Glomerular endothelial cell (primary cell): ENCODE measurements at regions not wholly inside any gene's neighbourhood (a gene's known extent, or its start where the extent isn't known, plus 50 kb on each side); places are given as distances from the start of the nearest gene placed in this dataset.
"Not testable (repeated sequence)": the region's sequence is repeated elsewhere in the genome, so short reads cannot be mapped to it uniquely, and the experiment has no call there.

Source experiments
- DNase-seq: peaks from one replicate; pipeline ENCODE4 v3.0.0-alpha.2; 2011; ENCODE audit warnings: low read depth, low spot score; ENCODE audit errors: extremely low read depth

- no peak for DNase-seq
Measured at GRCh38 chr19:31520633-31521032, 171.4 kb upstream of the TSHZ3 start.

GRCh38 chr19:31525610-31526147 is 176.4 kb upstream of the TSHZ3 start:
- no peak for DNase-seq

DNA sequence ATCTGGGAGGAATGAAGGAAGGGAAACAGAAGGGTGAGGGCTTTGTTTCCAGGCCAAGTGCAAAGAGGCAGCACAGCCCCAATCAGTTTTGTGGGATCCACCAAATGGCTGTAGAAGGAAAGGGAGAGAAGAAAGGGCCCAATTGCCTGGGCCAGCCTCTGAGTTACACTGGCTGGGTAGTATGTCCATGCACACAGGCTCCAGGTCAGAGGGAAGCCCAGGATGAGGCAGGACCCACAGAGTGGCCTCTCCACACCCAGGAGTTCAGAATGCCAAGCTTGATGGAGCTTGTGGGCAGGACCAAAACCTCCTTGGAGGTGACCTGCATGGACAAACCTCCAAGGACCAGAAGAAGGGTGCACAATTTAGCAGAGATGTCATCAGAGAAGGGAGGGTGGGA is 178.2 kb upstream of the TSHZ3 start:
- no peak for DNase-seq

DNA sequence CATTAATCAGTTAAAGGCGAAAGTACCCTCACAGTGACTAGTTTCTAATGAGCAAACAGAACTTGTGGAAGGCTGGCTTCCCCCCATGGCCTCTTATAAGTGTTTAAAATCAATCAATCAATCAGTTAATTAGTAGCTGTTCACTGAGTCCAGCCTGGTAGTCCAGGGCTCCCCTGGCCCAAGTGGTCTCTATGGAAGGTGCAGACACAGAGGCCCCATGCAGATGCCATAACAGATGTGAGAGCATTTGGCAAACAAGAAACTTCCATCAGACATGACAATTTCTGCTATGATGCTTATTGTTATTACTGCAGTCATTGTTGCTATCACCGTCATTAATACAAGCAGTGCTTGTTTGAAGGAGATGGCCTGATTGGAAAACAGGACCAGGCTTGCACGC is 179.0 kb upstream of the TSHZ3 start:
- no peak for DNase-seq

- no peak for DNase-seq
Measured at GRCh38 chr19:31529121-31529520, 179.9 kb upstream of the TSHZ3 start.

GRCh38 chr19:31530781-31531180 is 181.5 kb upstream of the TSHZ3 start:
- DNase-seq, result no peak

GRCh38 chr19:31531326-31531725 is 182.1 kb upstream of the TSHZ3 start:
- no peak for DNase-seq

DNA sequence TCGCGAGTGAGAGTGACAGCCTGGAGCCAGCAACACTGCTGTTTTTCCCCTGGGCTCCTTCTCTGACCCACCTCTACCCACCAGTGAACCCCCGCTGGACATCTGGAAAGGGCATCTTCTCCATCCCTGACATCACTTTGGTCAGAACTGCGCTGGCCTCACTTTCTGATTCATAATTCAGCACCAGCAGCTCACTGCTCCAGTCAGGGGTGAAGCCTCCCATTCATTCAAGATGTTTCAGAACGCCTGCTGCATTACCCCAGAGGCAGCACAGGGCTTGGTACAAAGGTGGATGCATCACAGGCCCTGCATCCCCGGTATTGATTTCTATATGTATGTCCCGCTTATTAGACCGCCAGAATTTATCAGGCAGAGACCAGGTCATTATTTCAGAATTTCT is 182.8 kb upstream of the TSHZ3 start:
- DNase-seq, result no peak

- DNase-seq, result no peak
Measured at GRCh38 chr19:31533114-31533513, 183.9 kb upstream of the TSHZ3 start.

- DNase-seq, result no peak
Measured at GRCh38 chr19:31534231-31534630, 185.0 kb upstream of the TSHZ3 start.

- DNase-seq, result no peak
Measured at GRCh38 chr19:31534786-31535657, 185.8 kb upstream of the TSHZ3 start.

GRCh38 chr19:31535691-31536460 is 186.6 kb upstream of the TSHZ3 start:
- no peak for DNase-seq

- no peak for DNase-seq
Measured at GRCh38 chr19:31537136-31537535, 187.9 kb upstream of the TSHZ3 start.

DNA sequence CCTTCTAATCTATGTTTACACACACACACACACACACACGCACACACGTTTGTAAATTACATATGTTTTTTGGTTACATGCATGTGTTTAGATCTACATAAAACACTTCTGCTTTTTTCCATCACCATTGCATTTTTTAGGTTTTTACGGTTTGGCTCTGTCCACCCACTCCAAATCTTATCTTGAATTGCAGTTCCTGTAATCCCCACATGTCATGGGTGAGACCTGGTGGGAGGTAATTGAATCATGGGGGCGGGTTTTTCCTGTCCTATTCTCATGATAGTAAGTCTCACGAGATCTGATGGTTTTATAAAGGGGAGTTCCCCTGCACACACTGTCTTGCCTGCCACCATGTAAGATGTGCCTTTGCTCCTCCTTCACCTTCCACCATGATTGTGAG is 188.7 kb upstream of the TSHZ3 start:
- not testable (repeated sequence) for DNase-seq

DNA sequence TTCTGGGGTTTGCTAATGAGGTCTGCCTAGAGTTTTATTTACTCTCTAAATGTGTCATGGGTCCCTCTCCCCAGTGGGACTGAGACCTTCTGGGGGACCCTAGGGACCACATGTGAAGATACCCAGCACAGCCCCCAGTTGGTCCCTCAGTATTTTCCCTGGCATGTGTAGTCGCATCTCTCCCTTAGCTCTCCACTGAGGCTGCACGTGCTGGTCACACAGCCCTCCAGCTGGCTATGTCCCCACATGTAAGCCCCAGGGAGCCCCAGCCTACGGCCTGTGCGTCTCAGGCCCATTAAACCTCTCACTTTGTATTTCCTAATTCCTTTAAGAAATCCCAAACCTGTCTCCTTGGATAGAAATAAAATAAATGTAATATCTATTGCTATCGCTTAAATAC is 189.6 kb upstream of the TSHZ3 start:
- no peak for DNase-seq

DNA sequence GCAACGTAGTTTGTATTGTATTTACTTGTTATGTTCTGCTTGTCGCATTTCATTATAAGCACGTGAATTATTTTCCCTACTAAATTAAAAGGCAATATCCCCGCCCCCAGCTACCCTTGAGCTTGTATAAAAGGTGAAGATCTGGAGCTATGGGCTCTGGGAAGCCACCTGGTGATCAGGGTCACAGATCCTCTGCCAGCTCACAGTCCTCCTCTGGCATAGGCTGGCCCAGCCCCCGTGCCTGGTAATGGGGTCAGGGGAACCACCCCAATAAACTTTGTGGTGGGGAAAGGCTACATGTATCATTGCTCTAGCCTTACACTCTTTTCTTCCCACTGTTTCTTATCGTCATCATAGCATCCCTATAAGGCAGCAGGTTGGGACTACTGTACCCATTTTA is 190.2 kb upstream of the TSHZ3 start:
- no peak for DNase-seq

DNA sequence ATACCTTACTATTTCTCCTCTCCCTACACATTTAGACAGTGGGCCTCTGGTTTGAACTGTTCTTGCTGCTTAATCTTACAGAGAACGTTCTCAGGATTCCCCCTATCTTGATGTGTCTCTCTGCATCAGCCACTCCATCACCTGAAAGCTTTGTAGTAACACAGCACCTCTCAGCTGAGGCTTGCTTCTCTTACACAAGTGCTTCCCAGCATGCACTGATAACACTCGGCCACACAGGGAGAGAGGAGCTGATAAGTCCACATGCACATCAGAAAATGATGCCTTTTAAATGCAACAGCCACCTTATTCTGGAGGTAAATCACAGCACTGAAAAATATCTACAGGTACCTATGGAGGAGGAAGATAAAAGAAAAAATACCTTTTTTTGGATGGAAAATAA is 192.2 kb upstream of the TSHZ3 start:
- DNase-seq, result no peak

DNA sequence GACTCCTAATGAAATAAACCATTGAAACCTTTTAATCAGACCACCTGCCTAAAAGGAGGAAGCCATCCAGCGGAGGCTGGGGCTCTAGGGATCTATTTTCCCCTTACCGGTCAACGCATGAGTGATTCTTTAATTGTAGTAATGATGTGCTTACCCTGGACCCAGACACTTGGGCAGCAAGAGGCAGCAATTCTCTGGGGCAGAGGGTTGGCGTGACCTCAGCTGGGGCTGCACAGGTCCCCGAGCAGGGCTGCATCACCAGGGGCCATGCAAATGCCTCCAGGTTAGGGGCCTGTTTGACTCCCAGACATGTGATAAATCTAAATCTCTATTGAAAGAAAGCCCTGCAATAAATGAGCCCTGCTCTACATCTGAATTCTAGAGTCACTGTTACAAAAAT is 194.2 kb upstream of the TSHZ3 start:
- no peak for DNase-seq

- no peak for DNase-seq
Measured at GRCh38 chr19:31545777-31546176, 196.5 kb upstream of the TSHZ3 start.

DNA sequence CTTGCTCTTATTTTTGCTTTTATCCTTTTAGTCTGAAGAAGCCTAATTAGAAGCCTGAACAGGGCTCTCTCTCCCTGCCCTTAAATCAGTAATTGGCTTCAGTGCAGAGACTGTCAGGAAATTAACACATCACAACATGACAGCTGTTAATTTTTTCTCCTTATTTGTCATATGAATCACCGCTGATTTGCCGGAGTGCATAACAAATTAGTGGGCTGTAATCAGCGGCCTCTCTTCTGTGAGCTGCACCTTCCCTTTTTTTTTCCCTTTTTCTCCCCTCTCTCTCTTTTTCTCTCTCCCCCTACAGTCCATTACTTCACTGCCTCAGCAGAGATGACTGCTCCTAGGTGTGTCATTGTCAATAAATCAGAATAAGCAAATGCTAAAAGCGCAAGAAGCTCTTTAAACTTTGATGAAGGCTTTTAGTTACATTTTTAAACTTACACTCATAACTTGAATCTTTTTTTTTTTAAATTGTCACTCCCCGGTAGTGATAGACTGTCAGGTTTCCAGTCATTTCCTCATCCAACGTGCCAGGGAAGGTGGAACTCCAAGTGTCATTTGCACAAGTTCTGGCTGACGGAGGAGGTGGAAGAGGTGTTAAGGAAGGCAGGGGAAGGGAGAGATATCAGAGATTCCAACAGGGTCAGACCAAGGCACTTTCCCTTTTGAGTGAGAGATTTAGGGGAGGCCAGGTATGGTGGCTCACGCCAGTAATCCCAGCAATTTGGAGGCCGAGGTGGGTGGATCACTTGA is 197.1 kb upstream of the TSHZ3 start:
- no peak for DNase-seq

DNA sequence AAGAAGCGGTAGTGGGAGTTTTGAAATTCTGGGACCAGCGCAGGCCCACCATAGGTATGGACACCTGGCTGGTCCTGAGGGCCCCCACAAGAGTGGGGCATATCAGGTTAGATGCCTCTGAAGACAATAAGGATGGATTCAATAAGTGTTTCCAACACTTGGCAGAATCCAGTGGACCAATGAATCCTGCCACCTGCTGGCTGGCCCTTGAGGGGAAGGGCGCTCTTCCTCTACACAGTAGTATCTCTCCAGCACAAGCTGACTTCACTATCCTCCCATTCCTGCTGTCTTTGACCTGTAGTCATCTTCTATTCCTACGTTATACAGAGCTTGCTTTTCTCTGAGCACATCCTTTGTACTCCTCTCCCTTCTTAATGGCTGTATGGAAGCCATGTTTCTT is 199.7 kb upstream of the TSHZ3 start:
- no peak for DNase-seq
